A673 (cell line): ENCODE measurements at regions not wholly inside any gene's neighbourhood (a gene's known extent, or its start where the extent isn't known, plus 50 kb on each side); places are given as distances from the start of the nearest gene placed in this dataset.

Experiments used
- BruUV-seq: library from RNA; stranded (reverse); fragments of 400-500 nt; replicated peaks from 2 replicates; lab custom pipeline; 2021; lab: Mats Ljungman, UMichigan
- CTCF ChIA-PET: fragments of 300-600 bp; sonication (Branson Sonifier 250); formaldehyde crosslinking; loops from one replicate; lab custom pipeline; 2022; ENCODE audit warnings: antibody characterized with exemption; lab: Charles Lee
- POLR2A ChIA-PET: fragments of 300-600 bp; sonication (Branson Sonifier 250); formaldehyde crosslinking; loops from one replicate; lab custom pipeline; 2022; ENCODE audit warnings: antibody characterized with exemption; ENCODE audit not compliant: low non-redundant PET; lab: Charles Lee
- DNase-seq: peaks from one replicate; pipeline ENCODE4 v3.0.0-alpha.2; 2015; ENCODE audit warnings: low spot score
- H3K27ac ChIP-seq: fragments of 200-600 bp; sonication (generic); 2 replicates; pipeline ENCODE4 v1.5.1; 2016; ENCODE audit warnings: mixed run types, low read depth, mild to moderate bottlenecking, mixed read lengths, antibody characterized with exemption, low read length; ENCODE audit not compliant: poor library complexity, severe bottlenecking
- H3K27me3 ChIP-seq: fragments of 200-600 bp; sonication (generic); replicated peaks from 2 replicates; pipeline ENCODE4 v1.6.1; 2017; ENCODE audit warnings: mixed run types, low read depth, mild to moderate bottlenecking, mixed read lengths, antibody characterized with exemption, low read length; ENCODE audit not compliant: insufficient read depth, poor library complexity
- H3K36me3 ChIP-seq: fragments of 200-600 bp; sonication (generic); 2 replicates; pipeline ENCODE4 v1.6.1; 2016; ENCODE audit warnings: mixed run types, mild to moderate bottlenecking, mixed read lengths, antibody characterized with exemption, low read length; ENCODE audit not compliant: insufficient read depth, poor library complexity, severe bottlenecking
- H3K4me1 ChIP-seq: fragments of 200-600 bp; sonication (generic); 2 replicates; pipeline ENCODE4 v1.6.1; 2017; ENCODE audit warnings: mixed run types, mild to moderate bottlenecking, mixed read lengths, antibody characterized with exemption, low read length; ENCODE audit not compliant: insufficient read depth, poor library complexity, severe bottlenecking
- H3K4me3 ChIP-seq: fragments of 200-600 bp; sonication (generic); 2 replicates; pipeline ENCODE4 v1.5.1; 2016; ENCODE audit warnings: low read depth, mixed run types, mild to moderate bottlenecking, mixed read lengths, low read length; ENCODE audit not compliant: poor library complexity, severe bottlenecking
- H3K9me3 ChIP-seq: fragments of 200-600 bp; sonication (generic); 2 replicates; pipeline ENCODE4 v1.6.1; 2016; ENCODE audit warnings: mixed run types, low read depth, mild to moderate bottlenecking, mixed read lengths, antibody characterized with exemption, low read length; ENCODE audit not compliant: poor library complexity, severe bottlenecking
- EZH2 ChIP-seq: fragments of 200-600 bp; sonication (generic); IDR thresholded peaks from 2 replicates; pipeline ENCODE4 v1.6.1; 2017; ENCODE audit warnings: borderline replicate concordance, low read depth, mild to moderate bottlenecking, mixed read lengths, antibody characterized with exemption, low read length; ENCODE audit not compliant: poor library complexity, severe bottlenecking
- intact Hi-C: fragments of 100-400 bp; cut with micrococcal nuclease; formaldehyde crosslinking; loops from one replicate; pipeline ENCODE4 v1.10.0; 2022; ENCODE audit not compliant: unreplicated experiment
- TF ChIP-seq, protein P1 (sequence below): fragments of 300-800, 200-600 bp; sonication (generic); conservative IDR thresholded peaks from 2 replicates; pipeline ENCODE4 v1.5.1; 2017; ENCODE audit warnings: low read depth, mild to moderate bottlenecking, antibody characterized with exemption, low read length, moderate library complexity, mixed read lengths

DNA sequence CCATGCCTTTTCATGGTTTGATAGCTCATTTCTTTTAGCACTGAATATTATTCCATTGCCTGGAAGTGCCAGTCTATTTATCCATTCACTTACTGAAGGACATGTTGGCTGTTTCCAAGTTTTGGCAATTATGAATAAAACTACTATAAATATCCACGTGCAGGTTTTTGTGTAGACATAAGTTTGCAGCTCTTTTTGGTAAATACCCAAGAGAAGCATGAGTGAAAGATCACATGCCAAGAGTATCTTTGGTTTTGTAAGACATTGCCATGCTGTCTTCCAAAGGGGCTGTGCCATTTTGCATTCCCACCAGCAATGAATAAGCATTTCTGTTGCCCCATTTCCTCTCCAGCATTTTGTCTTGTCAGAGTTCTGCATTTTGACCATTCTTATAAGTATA, 120.9 kb downstream of the MANEA start:
- H3K27ac ChIP-seq: no peak overlapping the region
- H3K36me3 ChIP-seq: no peaks in the 10 kb centered on the region
- no peak overlapping the region for H3K4me3 ChIP-seq
- no TSS peak for BruUV-seq
- no peaks in the 10 kb centered on the region for H3K9me3 ChIP-seq
- no peaks in the 10 kb centered on the region for H3K4me1 ChIP-seq
- intact Hi-C loops: no loop called here
- ChIA-PET CTCF (no interaction called here), POLR2A (no interaction called here)
- DNase-seq: no peak
- no peaks in the 10 kb centered on the region for H3K27me3 ChIP-seq
- TF ChIP-seq, protein P1, sequence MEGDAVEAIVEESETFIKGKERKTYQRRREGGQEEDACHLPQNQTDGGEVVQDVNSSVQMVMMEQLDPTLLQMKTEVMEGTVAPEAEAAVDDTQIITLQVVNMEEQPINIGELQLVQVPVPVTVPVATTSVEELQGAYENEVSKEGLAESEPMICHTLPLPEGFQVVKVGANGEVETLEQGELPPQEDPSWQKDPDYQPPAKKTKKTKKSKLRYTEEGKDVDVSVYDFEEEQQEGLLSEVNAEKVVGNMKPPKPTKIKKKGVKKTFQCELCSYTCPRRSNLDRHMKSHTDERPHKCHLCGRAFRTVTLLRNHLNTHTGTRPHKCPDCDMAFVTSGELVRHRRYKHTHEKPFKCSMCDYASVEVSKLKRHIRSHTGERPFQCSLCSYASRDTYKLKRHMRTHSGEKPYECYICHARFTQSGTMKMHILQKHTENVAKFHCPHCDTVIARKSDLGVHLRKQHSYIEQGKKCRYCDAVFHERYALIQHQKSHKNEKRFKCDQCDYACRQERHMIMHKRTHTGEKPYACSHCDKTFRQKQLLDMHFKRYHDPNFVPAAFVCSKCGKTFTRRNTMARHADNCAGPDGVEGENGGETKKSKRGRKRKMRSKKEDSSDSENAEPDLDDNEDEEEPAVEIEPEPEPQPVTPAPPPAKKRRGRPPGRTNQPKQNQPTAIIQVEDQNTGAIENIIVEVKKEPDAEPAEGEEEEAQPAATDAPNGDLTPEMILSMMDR: no peak
- no peak for TF ChIP-seq EZH2

DNA sequence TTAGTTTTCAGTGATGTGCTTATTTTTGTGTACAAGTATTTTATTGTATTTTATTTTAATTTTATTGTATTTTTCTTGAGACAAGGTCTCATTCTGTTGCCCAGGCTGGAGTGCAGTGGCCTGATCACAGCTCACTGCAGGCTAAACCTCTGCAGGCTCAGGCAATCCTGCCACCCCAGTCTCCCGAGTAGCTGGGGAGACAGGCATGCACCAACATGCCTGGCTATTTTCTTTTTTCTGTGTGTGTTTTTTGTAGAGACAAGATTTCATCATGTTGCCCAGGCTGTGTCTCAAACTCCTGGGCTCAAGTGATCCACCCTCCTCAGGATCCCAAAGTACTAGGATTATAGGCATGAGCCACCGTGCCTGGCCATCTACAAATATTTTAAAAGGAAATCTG, 146.3 kb downstream of the MANEA start:
- Histone ChIP-seq H3K9me3 (no peaks in the 10 kb centered on the region), H3K36me3 (no peaks in the 10 kb centered on the region), H3K4me1 (no peaks in the 10 kb centered on the region), H3K27ac (no peak overlapping the region), H3K27me3 (no peaks in the 10 kb centered on the region), H3K4me3 (no peak overlapping the region)
- ChIA-PET CTCF (no interaction called here), POLR2A (no interaction called here)
- intact Hi-C loops: no loop called here
- DNase-seq: no peak
- no peak for TF ChIP-seq EZH2
- TF ChIP-seq, protein P1: no peak
- BruUV-seq: no TSS peak

DNA sequence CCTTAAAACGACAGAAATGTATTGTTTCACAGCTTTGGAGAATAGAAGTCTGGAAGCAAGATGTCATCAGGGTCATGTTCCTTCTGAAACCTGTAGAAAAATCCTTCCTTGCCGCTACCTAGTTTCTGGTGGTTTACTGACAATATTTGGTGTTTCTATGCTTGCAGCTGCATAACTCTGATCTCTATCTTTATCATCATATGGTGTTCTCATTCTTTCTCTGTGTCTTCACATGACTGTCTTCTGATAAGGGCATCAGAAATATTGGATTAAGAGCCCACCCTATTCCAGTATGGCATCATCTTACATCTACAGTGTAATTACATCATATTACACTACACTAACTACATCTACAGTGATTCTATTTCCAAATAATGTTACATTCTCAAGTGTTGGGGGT, 148.0 kb downstream of the MANEA start:
- Histone ChIP-seq H3K4me1 (no peaks in the 10 kb centered on the region), H3K4me3 (no peak overlapping the region), H3K36me3 (no peaks in the 10 kb centered on the region), H3K27me3 (no peaks in the 10 kb centered on the region), H3K9me3 (no peaks in the 10 kb centered on the region), H3K27ac (no peak overlapping the region)
- no peak for DNase-seq
- BruUV-seq: no TSS peak
- no peak for TF ChIP-seq EZH2
- TF ChIP-seq, protein P1: no peak
- intact Hi-C loops: no loop called here
- ChIA-PET CTCF (no interaction called here), POLR2A (no interaction called here)
